Neural cell (in vitro differentiated cells): ENCODE measurements at regions not wholly inside any gene's neighbourhood (a gene's known extent, or its start where the extent isn't known, plus 50 kb on each side); places are given as distances from the start of the nearest gene placed in this dataset.

Experiments used
- H2AFZ ChIP-seq: fragments of 200-600, 300-800 bp; sonication (generic), shearing (Covaris generic); 2 replicates; pipeline ENCODE4 v1.6.0; 2014; ENCODE audit warnings: low read depth, mild to moderate bottlenecking, antibody characterized with exemption, low read length, moderate library complexity
- H3F3A ChIP-seq: fragments of 200-600 bp; shearing (Covaris generic); 2 replicates; pipeline ENCODE4 v1.6.1; 2016; ENCODE audit warnings: mild to moderate bottlenecking, moderate library complexity, mixed read lengths, antibody characterized with exemption, low read length; ENCODE audit not compliant: insufficient read depth, poor library complexity, severe bottlenecking
- H3K27ac ChIP-seq: fragments of 200-600, 300-800 bp; sonication (generic), shearing (Covaris generic); 2 replicates; pipeline ENCODE4 v1.5.1; 2014; ENCODE audit warnings: mild to moderate bottlenecking, low read length, moderate library complexity
- H3K27me3 ChIP-seq: fragments of 300-800, 200-600 bp; sonication (generic), shearing (Covaris generic); 2 replicates; pipeline ENCODE4 v1.6.0; 2014; ENCODE audit warnings: mild to moderate bottlenecking, low read depth, low read length, moderate library complexity; ENCODE audit not compliant: insufficient read depth
- H3K36me3 ChIP-seq: fragments of 300-800, 200-600 bp; sonication (generic), shearing (Covaris generic); 2 replicates; pipeline ENCODE4 v1.5.1; 2014; ENCODE audit warnings: mild to moderate bottlenecking, antibody characterized with exemption, low read length, moderate library complexity; ENCODE audit not compliant: insufficient read depth
- H3K4me2 ChIP-seq: fragments of 300-800, 200-600 bp; sonication (generic), shearing (Covaris generic); 2 replicates; pipeline ENCODE4 v1.6.0; 2014; ENCODE audit warnings: mild to moderate bottlenecking, low read length
- H3K4me3 ChIP-seq: fragments of 300-800, 200-600 bp; sonication (generic), shearing (Covaris generic); 2 replicates; pipeline ENCODE4 v1.5.1; 2014; ENCODE audit warnings: mild to moderate bottlenecking, low read length, moderate library complexity
- H3K79me2 ChIP-seq: fragments of 200-600 bp; shearing (Covaris generic); replicated peaks from 2 replicates; pipeline ENCODE4 v1.6.0; 2014; ENCODE audit warnings: mild to moderate bottlenecking, low read length, moderate library complexity; ENCODE audit not compliant: insufficient read depth
- H3K9ac ChIP-seq: fragments of 300-800, 200-600 bp; sonication (generic), shearing (Covaris generic); 2 replicates; pipeline ENCODE4 v1.6.1; 2016; ENCODE audit warnings: mild to moderate bottlenecking, low read length, mixed read lengths
- H3K9me2 ChIP-seq: fragments of 200-600 bp; shearing (Covaris generic); 2 replicates; pipeline ENCODE4 v1.6.1; 2016; ENCODE audit warnings: mild to moderate bottlenecking, low read length, mixed read lengths; ENCODE audit not compliant: insufficient read depth
- H3K9me3 ChIP-seq: fragments of 200-600, 300-800 bp; sonication (generic), shearing (Covaris generic); 2 replicates; pipeline ENCODE4 v1.6.1; 2016; ENCODE audit warnings: mild to moderate bottlenecking, mixed run types, low read length, moderate library complexity, mixed read lengths
- H4K20me1 ChIP-seq: fragments of 200-600 bp; shearing (Covaris generic); 2 replicates; pipeline ENCODE4 v1.6.1; 2016; ENCODE audit warnings: mild to moderate bottlenecking, mixed run types; ENCODE audit not compliant: insufficient read depth
- EP300 ChIP-seq: fragments of 450-650 bp; conservative IDR thresholded peaks from 2 replicates; pipeline ENCODE4 v1.6.1; 2014; ENCODE audit warnings: antibody characterized with exemption, mild to moderate bottlenecking, moderate library complexity; ENCODE audit not compliant: poor library complexity, severe bottlenecking
- EZH2 ChIP-seq: fragments of 200-600, 300-800 bp; shearing (Covaris generic), sonication (generic); IDR thresholded peaks from 2 replicates; pipeline ENCODE4 v1.6.1; 2014; ENCODE audit warnings: antibody characterized with exemption, low read length, borderline replicate concordance, mild to moderate bottlenecking; ENCODE audit not compliant: insufficient read depth, poor library complexity, severe bottlenecking
- MXI1 ChIP-seq: fragments of 450-650 bp; conservative IDR thresholded peaks from 2 replicates; pipeline ENCODE4 v1.6.1; 2014; ENCODE audit warnings: antibody characterized with exemption, mild to moderate bottlenecking; ENCODE audit not compliant: poor library complexity, severe bottlenecking
- POLR2AphosphoS5 ChIP-seq: IDR thresholded peaks from 2 replicates; pipeline ENCODE4 v1.6.1; 2012
- RAD21 ChIP-seq: fragments of 450-650 bp; conservative IDR thresholded peaks from 2 replicates; pipeline ENCODE4 v1.6.1; 2014; ENCODE audit warnings: antibody characterized with exemption, mild to moderate bottlenecking, moderate library complexity
- SMC3 ChIP-seq: fragments of 450-650 bp; conservative IDR thresholded peaks from 2 replicates; pipeline ENCODE4 v1.6.1; 2014; ENCODE audit warnings: antibody characterized with exemption, mild to moderate bottlenecking, moderate library complexity; ENCODE audit not compliant: poor library complexity
- TAF1 ChIP-seq: IDR thresholded peaks from 2 replicates; pipeline ENCODE4 v1.6.1; 2012; ENCODE audit warnings: low read depth
- TF ChIP-seq, protein P1 (sequence below): IDR thresholded peaks from 2 replicates; pipeline ENCODE4 v1.6.1; 2012; ENCODE audit warnings: borderline replicate concordance
- TF ChIP-seq, protein P2 (sequence below): fragments of 450-650 bp; IDR thresholded peaks from 2 replicates; pipeline ENCODE4 v1.5.1; 2014; ENCODE audit warnings: antibody characterized with exemption, mild to moderate bottlenecking, moderate library complexity; ENCODE audit not compliant: poor library complexity, severe bottlenecking

DNA sequence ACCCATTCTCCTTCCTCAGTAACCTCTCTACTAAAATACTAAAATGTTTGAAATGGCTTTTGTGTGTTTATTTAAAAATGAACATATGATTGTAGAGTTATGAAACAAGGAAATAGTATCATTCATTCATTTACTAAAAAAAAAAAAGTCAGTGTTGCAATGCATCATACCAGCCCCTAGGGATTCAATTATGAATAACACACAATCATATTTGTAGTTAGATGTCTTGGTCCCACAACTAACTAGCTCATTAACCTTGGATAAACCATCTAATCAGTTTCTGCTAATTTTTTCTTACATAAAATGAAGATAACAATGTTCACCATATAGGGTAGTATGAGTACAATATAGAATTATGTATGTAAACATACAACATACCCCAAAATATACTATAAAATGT lies 183.2 kb downstream of the GRIN2B start:
- H3K4me2 ChIP-seq: no peak overlapping the region
- TF ChIP-seq RAD21: no peak
- TF ChIP-seq, protein P1, sequence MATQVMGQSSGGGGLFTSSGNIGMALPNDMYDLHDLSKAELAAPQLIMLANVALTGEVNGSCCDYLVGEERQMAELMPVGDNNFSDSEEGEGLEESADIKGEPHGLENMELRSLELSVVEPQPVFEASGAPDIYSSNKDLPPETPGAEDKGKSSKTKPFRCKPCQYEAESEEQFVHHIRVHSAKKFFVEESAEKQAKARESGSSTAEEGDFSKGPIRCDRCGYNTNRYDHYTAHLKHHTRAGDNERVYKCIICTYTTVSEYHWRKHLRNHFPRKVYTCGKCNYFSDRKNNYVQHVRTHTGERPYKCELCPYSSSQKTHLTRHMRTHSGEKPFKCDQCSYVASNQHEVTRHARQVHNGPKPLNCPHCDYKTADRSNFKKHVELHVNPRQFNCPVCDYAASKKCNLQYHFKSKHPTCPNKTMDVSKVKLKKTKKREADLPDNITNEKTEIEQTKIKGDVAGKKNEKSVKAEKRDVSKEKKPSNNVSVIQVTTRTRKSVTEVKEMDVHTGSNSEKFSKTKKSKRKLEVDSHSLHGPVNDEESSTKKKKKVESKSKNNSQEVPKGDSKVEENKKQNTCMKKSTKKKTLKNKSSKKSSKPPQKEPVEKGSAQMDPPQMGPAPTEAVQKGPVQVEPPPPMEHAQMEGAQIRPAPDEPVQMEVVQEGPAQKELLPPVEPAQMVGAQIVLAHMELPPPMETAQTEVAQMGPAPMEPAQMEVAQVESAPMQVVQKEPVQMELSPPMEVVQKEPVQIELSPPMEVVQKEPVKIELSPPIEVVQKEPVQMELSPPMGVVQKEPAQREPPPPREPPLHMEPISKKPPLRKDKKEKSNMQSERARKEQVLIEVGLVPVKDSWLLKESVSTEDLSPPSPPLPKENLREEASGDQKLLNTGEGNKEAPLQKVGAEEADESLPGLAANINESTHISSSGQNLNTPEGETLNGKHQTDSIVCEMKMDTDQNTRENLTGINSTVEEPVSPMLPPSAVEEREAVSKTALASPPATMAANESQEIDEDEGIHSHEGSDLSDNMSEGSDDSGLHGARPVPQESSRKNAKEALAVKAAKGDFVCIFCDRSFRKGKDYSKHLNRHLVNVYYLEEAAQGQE: no peak
- TF ChIP-seq TAF1: no peak
- TF ChIP-seq POLR2AphosphoS5: no peak
- TF ChIP-seq EP300: no peak
- TF ChIP-seq SMC3: no peak
- no peak for TF ChIP-seq MXI1
- no peaks in the 10 kb centered on the region for H3K79me2 ChIP-seq
- no peaks in the 10 kb centered on the region for H3K36me3 ChIP-seq
- no peak overlapping the region for H3K27ac ChIP-seq
- no peaks in the 10 kb centered on the region for H3K9me2 ChIP-seq
- no peak overlapping the region for H2AFZ ChIP-seq
- H4K20me1 ChIP-seq: no peaks in the 10 kb centered on the region
- no peak overlapping the region for H3K9ac ChIP-seq
- H3K27me3 ChIP-seq: no peaks in the 10 kb centered on the region
- H3K4me3 ChIP-seq: no peak overlapping the region
- H3K9me3 ChIP-seq: no peaks in the 10 kb centered on the region
- H3F3A ChIP-seq: peaks cover 6% of the 10 kb centered on the region

DNA sequence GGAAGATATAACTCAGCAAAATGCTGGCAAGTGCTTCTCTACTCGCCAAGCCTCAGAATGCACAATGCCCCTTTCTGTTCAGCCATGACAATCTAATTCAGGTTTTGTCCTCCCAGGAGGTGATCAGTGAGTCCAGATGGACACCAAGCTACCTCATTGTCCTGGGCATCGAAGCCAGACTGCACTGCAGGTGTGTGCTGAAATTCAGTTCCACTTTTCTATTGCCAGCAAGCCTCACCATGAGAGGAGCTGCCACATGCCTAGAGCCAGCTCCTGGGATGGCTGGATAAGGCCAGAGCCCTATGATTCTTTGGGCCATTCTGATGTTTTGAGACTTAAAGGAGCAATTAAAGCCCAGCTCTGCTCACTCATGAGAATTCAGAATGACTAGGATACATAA lies 186.7 kb downstream of the GRIN2B start:
- TF ChIP-seq, protein P1: no peak
- TF ChIP-seq SMC3: no peak
- TF ChIP-seq, protein P2, sequence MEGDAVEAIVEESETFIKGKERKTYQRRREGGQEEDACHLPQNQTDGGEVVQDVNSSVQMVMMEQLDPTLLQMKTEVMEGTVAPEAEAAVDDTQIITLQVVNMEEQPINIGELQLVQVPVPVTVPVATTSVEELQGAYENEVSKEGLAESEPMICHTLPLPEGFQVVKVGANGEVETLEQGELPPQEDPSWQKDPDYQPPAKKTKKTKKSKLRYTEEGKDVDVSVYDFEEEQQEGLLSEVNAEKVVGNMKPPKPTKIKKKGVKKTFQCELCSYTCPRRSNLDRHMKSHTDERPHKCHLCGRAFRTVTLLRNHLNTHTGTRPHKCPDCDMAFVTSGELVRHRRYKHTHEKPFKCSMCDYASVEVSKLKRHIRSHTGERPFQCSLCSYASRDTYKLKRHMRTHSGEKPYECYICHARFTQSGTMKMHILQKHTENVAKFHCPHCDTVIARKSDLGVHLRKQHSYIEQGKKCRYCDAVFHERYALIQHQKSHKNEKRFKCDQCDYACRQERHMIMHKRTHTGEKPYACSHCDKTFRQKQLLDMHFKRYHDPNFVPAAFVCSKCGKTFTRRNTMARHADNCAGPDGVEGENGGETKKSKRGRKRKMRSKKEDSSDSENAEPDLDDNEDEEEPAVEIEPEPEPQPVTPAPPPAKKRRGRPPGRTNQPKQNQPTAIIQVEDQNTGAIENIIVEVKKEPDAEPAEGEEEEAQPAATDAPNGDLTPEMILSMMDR: no peak
- no peak for TF ChIP-seq EP300
- TF ChIP-seq RAD21: no peak
- no peak for TF ChIP-seq TAF1
- TF ChIP-seq EZH2: no peak
- no peak for TF ChIP-seq POLR2AphosphoS5
- no peak overlapping the region for H3K9ac ChIP-seq
- peaks cover 6% of the 10 kb centered on the region for H3F3A ChIP-seq
- H3K79me2 ChIP-seq: no peaks in the 10 kb centered on the region
- H2AFZ ChIP-seq: no peak overlapping the region
- no peaks in the 10 kb centered on the region for H3K27me3 ChIP-seq
- H3K4me2 ChIP-seq: no peak overlapping the region
- no peak overlapping the region for H3K4me3 ChIP-seq
- H4K20me1 ChIP-seq: no peaks in the 10 kb centered on the region
- no peaks in the 10 kb centered on the region for H3K9me2 ChIP-seq
- H3K9me3 ChIP-seq: no peaks in the 10 kb centered on the region
- no peaks in the 10 kb centered on the region for H3K36me3 ChIP-seq
- no peak overlapping the region for H3K27ac ChIP-seq
